Activated naive CD4-positive, alpha-beta T cell treated with Interleukin-2 at 50 U/mL for 16 hours (primary cell): ENCODE measurements at regions not wholly inside any gene's neighbourhood (a gene's known extent, or its start where the extent isn't known, plus 50 kb on each side); places are given as distances from the start of the nearest gene placed in this dataset.

Experiments used
- DNase-seq: peaks from one replicate; pipeline ENCODE4 v3.0.0-alpha.2; 2020

GRCh38 chr4:155107059-155107458 is 101.4 kb upstream of the NPY2R start:
- no peak for DNase-seq

- DNase-seq: no peak
These were observed 93.6 kb upstream of the NPY2R start for GRCh38 chr4:155114790-155115189.

- DNase-seq: no peak
These were observed 89.4 kb upstream of the NPY2R start for GRCh38 chr4:155119006-155119405.

GRCh38 chr4:155120536-155120935 is 87.9 kb upstream of the NPY2R start:
- DNase-seq: no peak

- no peak for DNase-seq
These were observed 86.1 kb upstream of the NPY2R start for GRCh38 chr4:155122382-155122781.

- DNase-seq: no peak
These were observed 74.3 kb upstream of the NPY2R start for GRCh38 chr4:155134136-155134535.

GRCh38 chr4:155140889-155141288 is 67.5 kb upstream of the NPY2R start:
- DNase-seq: no peak

- DNase-seq: no peak
These were observed 64.9 kb upstream of the NPY2R start for GRCh38 chr4:155143512-155143911.
